Stomach (tissue), 8 donors: ENCODE measurements at regions not wholly inside any gene's neighbourhood (a gene's known extent, or its start where the extent isn't known, plus 50 kb on each side); places are given as distances from the start of the nearest gene placed in this dataset.

ENCODE experiments used
- DNase-seq, 2 donors: peaks; one replicate each; pipeline versions ENCODE4 v3.0.0 to v3.0.0-alpha.2; 2013 to 2019
- H3K27ac ChIP-seq, 5 donors: fragments of 200-600 bp in 4 of 5; sonication (generic) in 4 of 5; one replicate each; pipeline ENCODE4 v1.5.1; 2013 to 2019; ENCODE audit warnings: mild to moderate bottlenecking in 1 of 5, moderate library complexity in 1 of 5
- H3K27me3 ChIP-seq, 3 donors: fragments of 200-600 bp; sonication (generic); one replicate each; pipeline ENCODE4 v1.5.1; 2017 to 2019; ENCODE audit warnings: mixed run types in 1 of 3
- H3K36me3 ChIP-seq, 4 donors: fragments of 200-600 bp; sonication (generic); 1 replicate in 3 of 4; 2 replicates in 1 of 4; pipeline ENCODE4 v1.5.1; 2016 to 2019
- H3K4me1 ChIP-seq, 4 donors: fragments of 200-600 bp; sonication (generic); one replicate each; pipeline ENCODE4 v1.5.1; 2016 to 2019
- H3K4me3 ChIP-seq, 4 donors: fragments of 200-600 bp; sonication (generic) in 3 of 4; one replicate each; pipeline ENCODE4 v1.5.1; 2016 to 2019; ENCODE audit warnings: mild to moderate bottlenecking in 1 of 4
- H3K9me3 ChIP-seq, 4 donors: fragments of 200-600 bp; sonication (generic); one replicate each; pipeline ENCODE4 v1.5.1; 2016 to 2019
- CTCF ChIP-seq, 7 experiments: fragments of 450-650 bp in 4 of 7; fragments of 200-600 bp in 3 of 7; sonication (generic) in 3 of 7; IDR thresholded peaks; one replicate each; pipeline ENCODE4 v1.5.1; 2016 to 2019; ENCODE audit warnings: antibody characterized with exemption in 7 of 7, control low read depth in 2 of 7, mild to moderate bottlenecking in 1 of 7
- EP300 ChIP-seq: sonication (generic); formaldehyde crosslinking; IDR thresholded peaks from one replicate; pipeline ENCODE4 v1.6.1; 2017; ENCODE audit warnings: antibody characterized with exemption
- POLR2A ChIP-seq, 4 donors: fragments of 450-650 bp; IDR thresholded peaks; one replicate each; pipeline ENCODE4 v1.6.1; 2016; ENCODE audit warnings: antibody characterized with exemption in 4 of 4, control low read depth in 2 of 4, mild to moderate bottlenecking in 1 of 4, moderate library complexity in 1 of 4
- POLR2AphosphoS5 ChIP-seq, 3 donors: sonication (generic); formaldehyde crosslinking; IDR thresholded peaks; one replicate each; pipeline ENCODE4 v1.6.1; 2016; ENCODE audit warnings: antibody characterized with exemption in 3 of 3
- WGBS, 5 donors: extraction: QIAGEN DNeasy Blood & Tissue Kit in 3 of 5; methylation state at CpG; one replicate each; pipeline versions ENCODE4 v1.1.5 to v1.1.7; 2013 to 2018; 5-methylcytosine and 5-hydroxymethylcytosine counted together
- intact Hi-C: fragments of 100-400 bp; cut with DNase I; formaldehyde crosslinking; loops from one replicate; pipeline ENCODE4 v1.15.1; 2023; ENCODE audit warnings: low total_unique reads
- donor health status: healthy with polysubstance abuse.
- donor health status: Bipolar disorder and iron deficiency.
- donor health status: healthy.

GRCh38 chr5:155696362-155696761 lies 630.6 kb upstream of the SGCD start:
- H3K27me3 ChIP-seq: no peaks in the 10 kb centered on the region
- H3K36me3 ChIP-seq: no peaks in the 10 kb centered on the region
- peaks cover 0 to 6% (median 3%) of the 10 kb centered on the region in 4 donors for H3K9me3 ChIP-seq
- no peak overlapping the region for H3K27ac ChIP-seq
- no peaks in the 10 kb centered on the region for H3K4me1 ChIP-seq
- no peak for DNase-seq
- WGBS, 5 donors: 41 to 60% (median 50%) methylated on average over 1 of the region's 1 CpG
- intact Hi-C loops: no loop called here
- H3K4me3 ChIP-seq: no peak overlapping the region
- TF ChIP-seq POLR2A (IDR thresholded peaks at IDR 0.05) (no peak), POLR2AphosphoS5 (IDR thresholded peaks at IDR 0.05) (no peak), CTCF (IDR thresholded peaks at IDR 0.05) (no peak), EP300 (no peak)

GRCh38 chr5:155697236-155697635 lies 629.7 kb upstream of the SGCD start:
- Histone ChIP-seq H3K36me3 (no peaks in the 10 kb centered on the region), H3K4me3 (no peak overlapping the region), H3K4me1 (no peaks in the 10 kb centered on the region), H3K27ac (no peak overlapping the region), H3K27me3 (no peaks in the 10 kb centered on the region), H3K9me3 (peaks cover 0 to 10% (median 3%) of the 10 kb centered on the region in 4 donors)
- intact Hi-C loops: no loop called here
- TF ChIP-seq POLR2A (IDR thresholded peaks at IDR 0.05) (no peak), EP300 (no peak), CTCF (IDR thresholded peaks at IDR 0.05) (no peak), POLR2AphosphoS5 (IDR thresholded peaks at IDR 0.05) (no peak)
- no peak for DNase-seq
- WGBS, 5 donors: 75 to 90% (median 77%) methylated on average over 4 of the region's 4 CpGs

GRCh38 chr5:155699385-155699784 lies 627.6 kb upstream of the SGCD start:
- Histone ChIP-seq H3K27ac (no peak overlapping the region), H3K27me3 (no peaks in the 10 kb centered on the region), H3K9me3 (peaks cover 0 to 10% (median 3%) of the 10 kb centered on the region in 4 donors), H3K4me3 (no peak overlapping the region), H3K36me3 (no peaks in the 10 kb centered on the region), H3K4me1 (no peaks in the 10 kb centered on the region)
- TF ChIP-seq EP300 (no peak), CTCF (IDR thresholded peaks at IDR 0.05) (no peak), POLR2A (IDR thresholded peaks at IDR 0.05) (no peak), POLR2AphosphoS5 (IDR thresholded peaks at IDR 0.05) (no peak)
- intact Hi-C loops: no loop called here
- no peak for DNase-seq
- WGBS, 5 donors: 45 to 86% (median 52%) methylated on average over 1 of the region's 1 CpG

- H3K9me3 ChIP-seq: peaks cover 0 to 10% (median 3%) of the 10 kb centered on the region in 4 donors
- H3K27me3 ChIP-seq: no peaks in the 10 kb centered on the region
- no peaks in the 10 kb centered on the region for H3K4me1 ChIP-seq
- no peak for TF ChIP-seq POLR2A (IDR thresholded peaks at IDR 0.05)
- no peak for TF ChIP-seq EP300
- TF ChIP-seq CTCF (IDR thresholded peaks at IDR 0.05): no peak
- no peak for TF ChIP-seq POLR2AphosphoS5 (IDR thresholded peaks at IDR 0.05)
- WGBS, 5 donors: 24 to 50% (median 39%) methylated on average over 3 of the region's 3 CpGs
- H3K27ac ChIP-seq: no peak overlapping the region
- H3K4me3 ChIP-seq: no peak overlapping the region
- peak in 1 of 2 donors; percentile 2 for DNase-seq
- intact Hi-C loops: no loop called here
- H3K36me3 ChIP-seq: no peaks in the 10 kb centered on the region
Observed at GRCh38 chr5:155700333-155700732, 626.6 kb upstream of the SGCD start.
